ENCODE measurements at regions not wholly inside any gene's neighbourhood (a gene's known extent, or its start where the extent isn't known, plus 50 kb on each side); places are given as distances from the start of the nearest gene placed in this dataset.
"Not testable (repeated sequence)": the region's sequence is repeated elsewhere in the genome, so short reads cannot be mapped to it uniquely, and the experiment has no call there.

DNA sequence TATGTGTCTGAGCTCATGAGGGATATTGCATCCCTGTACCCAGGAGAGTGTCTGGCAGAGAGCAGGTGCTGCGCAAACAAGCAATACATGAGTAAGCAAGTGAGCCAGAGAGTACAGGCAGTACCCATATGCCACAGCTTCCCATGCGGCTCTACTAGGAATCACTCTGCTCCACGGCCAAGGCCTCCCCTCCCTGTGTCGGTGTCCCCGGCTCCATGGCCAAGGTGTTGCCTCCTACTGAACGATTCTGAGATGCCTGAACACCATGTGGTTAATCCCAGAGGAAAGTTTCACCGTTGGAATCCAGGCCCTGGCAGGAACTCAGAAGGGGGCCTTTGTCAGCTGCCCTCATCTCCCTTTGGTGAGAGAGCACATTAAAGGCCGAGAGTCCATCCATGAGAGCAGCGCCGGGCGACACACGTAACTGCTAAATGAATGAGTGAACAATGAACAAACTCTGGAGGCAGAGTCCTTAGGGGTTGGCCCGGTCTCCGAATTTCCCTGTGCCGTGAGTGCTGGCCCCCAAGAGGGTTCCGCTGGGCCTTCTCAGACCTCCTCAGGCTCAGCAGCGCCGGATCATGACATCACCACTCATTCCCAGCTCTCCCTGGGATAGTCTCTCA, 136.0 kb upstream of the FAM20C start:
- no peak for DNase-seq

DNA sequence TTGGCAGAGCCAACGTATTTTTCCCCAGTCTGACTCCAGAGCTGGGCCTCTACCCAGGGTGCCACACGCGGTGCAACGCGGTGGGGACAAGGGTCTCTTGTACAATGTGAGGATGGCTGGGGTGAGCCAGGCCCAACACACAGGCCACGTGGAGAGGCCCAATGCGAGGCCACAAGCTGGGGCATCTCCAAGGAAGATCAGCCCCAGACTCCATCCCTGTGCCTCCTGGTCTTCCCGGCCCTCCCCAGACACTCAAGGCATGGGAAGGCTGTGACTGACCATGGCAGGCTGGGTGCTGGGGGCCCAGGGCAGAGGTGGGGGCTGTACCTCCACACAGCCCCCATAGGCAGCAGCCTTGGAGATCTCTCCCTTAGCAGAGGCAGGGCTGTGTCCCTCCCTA, 135.3 kb upstream of the FAM20C start:
- no peak for DNase-seq

DNA sequence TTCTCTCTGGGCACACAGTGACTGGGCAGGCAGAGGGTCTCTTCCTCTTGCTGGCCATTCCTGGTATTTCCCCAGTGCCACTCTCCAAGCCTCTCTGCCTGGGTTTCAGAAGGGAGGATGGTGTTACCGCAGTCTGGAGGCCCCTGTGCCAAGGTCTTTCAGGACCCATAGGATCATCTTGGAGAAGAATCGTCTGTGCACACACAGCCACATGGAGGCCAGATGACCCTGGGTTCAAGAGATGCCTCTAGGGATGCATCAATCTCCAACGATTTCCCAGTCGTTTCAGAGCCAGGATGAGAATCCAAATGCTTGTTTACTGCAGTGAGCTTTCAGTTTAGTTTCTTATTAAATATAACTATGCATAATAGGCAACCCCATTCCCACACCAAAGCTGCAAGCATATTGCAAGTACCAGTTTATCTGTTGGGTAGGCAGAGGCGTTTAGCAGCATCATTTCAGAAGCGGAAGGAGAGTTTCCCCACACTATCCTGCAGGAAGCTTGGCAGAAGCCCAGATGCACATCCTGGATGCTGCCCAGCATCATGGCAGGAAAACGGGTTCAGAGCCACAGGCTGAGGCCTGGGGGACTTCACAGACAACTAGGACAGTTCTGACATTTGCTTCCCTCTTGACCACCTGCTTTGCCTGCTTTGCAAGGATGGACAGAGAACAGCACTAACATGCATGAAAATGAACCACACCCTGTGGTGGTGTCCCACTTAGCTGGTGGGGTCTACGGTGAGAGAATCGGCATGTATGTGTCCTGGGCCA, 134.7 kb upstream of the FAM20C start:
- DNase-seq, result no peak

DNA sequence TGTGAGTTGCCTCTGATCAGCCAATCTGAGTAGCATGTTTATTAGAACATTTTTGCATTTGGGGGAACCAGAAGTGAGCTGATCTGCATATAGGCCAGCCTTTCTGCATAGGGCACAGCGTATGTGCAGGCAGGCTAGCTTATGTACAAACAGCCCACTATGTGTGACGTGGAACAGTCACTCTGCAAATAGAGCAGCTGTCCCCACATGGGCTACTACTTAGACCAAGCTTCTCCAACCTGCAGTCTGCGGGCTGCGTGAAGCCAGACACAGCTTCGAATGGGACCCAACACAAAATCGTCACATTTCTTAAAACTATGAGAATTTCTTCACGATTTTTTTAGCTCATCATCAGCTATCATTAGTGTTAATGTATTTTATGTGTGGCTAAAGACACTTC, 134.1 kb upstream of the FAM20C start:
- DNase-seq, result no peak

DNA sequence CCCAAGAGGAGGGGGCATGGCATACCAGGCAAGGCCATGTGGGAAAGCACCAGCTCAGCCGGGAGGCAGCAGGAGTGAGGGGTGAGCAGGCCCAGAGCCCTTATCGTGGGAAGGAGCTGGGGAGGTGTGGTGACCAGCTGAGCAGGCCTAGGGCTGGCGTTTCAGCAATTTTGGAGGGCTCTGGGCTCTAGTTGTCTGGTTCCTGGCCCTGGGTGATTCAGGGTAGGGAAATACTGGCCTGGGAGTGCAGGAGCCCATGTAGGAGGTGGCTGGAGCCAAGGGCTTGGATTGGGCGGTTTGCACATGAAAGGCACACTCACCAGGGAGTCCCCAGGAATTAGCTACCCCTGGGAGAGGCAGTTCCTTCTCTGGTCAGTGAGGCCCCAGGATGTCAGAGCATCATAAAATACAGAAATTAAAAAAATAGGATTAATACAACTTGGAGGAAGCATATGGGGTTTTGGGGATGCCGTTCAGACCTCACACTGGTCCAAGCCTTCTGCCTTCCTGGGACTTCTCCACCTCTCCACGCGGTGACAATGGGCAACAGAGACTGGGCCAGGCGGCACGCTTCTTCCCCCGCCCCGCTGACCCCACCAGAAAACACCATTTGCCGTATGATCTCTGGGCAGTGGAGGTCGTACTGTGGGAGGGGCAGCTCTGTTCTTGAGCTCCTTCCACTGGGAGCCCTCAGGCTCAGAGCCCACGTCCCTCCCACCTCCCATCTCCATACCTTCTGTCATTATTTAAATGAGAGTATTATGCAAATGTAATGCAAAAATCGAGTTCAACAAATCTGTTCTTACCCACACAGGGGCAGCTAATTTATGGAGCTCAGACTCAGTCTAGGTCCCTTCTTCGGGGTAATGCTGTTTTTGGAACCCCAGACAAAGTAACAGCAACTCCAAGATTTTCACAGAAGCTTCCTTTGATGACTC, 133.0 kb upstream of the FAM20C start:
- no peak for DNase-seq

DNA sequence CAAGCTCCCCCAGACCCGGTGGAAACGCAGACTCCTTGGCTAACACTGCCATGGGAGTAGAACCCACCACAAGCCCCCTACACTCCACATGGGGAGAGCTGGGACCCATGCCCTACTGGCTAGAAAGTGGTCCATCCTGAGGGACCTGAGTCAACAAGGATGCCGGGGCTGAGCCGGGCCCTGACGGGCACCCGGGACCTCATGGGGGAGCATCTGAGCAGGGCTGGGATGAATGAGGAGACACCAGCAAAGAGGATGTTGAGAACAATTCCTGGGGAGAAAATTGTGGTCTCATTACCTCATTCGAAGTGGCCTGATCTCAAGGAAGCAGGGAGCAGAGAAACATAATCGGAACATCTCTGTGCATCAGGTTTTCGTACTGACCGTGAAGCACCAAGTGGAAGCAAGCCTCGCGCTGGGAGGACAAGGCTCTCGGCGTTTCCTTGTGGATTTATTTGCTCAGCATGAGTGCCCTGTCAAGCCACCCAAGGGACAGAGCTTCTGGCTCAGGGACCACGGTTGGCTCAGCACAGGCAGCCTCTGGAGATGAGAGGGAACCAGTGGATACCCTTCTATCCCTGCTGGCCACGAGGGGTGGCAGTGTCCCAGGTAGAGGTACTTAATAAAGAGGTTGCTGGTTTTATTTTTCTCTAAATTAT, 132.2 kb upstream of the FAM20C start:
- DNase-seq, result no peak

DNA sequence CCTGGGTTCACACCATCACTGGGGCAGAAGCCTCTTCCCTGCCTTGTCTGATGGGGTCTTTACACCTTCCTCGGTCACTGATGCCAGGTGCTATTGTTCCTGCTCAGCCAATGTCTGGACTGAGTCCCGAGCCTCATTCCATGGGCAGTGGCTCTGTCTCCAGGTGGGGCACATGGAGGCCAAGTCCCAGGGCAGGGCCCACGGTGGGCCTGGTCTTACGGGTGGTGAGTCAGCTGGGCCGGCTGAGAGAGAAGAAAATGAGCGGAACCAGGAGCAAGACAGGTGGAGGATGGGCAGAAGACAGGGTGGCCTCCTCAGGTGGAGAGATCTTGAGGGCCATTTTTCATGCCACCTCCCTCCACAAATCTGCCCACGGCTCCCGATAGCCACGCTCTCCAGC, 131.7 kb upstream of the FAM20C start:
- DNase-seq, result no peak

DNA sequence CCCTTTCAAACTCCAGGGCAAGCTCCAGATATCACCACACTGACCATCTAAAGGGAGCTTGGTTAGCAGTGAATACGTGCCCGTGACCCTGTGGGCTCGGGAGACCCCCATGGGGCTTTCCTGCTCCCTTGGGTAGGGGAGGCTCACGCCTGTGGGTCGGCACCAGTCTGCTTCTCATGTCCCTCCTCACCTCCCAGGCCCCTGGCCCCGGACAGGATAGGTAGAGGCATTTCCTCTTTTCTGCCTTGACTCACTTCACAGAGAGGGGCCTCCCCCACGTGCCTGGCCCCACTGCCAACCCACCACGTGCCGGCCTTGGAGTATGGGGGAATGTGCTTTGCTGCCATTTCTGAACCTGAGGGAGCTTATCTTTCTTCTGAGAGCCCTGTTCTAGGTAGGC, 131.3 kb upstream of the FAM20C start:
- DNase-seq, result no peak

DNA sequence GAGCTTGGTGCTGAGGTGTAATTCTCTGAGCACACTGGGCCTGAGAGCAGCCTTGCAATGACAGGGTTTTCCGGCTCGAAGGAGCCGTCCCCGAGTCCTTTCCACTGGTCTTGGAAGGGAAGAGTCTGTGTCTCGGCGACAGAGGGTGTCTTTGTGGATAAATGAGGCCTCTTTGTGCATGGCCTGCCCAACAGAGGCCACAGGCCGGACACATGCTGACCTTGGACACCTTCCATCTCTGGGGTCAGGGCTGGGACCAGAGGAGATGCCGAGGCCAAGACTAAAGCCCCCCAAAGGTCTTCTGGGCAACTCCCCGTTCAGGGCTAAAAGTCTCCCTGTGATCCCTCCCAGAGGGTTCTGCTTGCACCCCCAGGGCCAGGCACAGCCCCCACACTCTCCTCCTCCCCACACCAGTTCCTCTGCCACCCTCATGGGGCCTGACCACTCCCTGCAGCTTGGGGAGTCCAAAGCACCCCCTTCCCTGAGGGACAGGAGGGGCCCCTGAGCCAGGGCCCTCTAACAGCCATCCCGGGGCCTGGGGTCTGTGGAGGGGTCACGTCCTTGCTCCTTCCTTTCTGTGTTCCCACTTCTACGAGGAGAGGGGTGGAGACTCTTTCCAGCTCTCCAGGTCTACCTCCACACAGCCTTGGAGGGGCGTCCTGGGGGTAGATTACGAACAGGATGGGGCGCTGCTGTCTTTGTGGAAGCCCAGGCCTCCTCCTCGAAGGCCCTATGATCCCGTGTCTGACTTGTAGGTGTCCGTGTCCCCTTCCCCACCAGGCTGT, 130.6 kb upstream of the FAM20C start:
- DNase-seq, result no peak

DNA sequence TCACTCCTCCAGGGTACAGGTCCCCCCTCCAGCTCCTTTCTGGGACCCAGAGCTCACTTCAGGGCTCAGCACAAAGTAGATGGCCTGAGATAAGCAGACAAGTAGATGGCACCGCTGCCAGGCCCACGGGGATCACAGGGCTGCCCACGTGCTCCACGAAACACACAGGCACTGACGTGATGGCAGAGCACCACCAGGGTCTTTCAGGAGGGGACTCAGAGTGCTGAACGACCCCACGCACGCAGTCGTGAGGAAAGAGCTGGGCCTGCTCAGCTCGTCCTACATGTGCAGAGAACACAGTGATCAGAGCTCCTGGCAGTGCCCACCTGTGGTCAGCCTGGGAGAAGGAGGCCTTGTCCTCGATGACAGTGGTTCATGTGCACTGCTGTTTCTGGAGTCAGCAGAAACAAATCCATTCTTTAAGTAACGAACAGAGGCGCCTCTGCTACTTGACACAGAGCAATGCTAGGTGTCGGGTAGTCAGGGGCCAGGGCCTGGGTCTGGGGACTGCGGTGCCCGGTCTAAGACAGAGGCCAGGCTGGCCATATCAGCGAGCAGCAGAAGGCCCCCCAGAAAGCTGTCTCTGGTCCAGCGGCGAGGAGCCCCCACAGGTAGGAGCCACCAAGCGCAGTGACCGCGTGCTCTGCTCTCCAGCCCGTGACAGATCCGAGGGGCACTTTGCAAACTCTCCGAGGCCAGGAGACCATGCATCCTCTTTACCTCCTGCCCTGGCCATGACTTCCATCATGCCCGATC, 129.8 kb upstream of the FAM20C start:
- DNase-seq, result no peak

DNA sequence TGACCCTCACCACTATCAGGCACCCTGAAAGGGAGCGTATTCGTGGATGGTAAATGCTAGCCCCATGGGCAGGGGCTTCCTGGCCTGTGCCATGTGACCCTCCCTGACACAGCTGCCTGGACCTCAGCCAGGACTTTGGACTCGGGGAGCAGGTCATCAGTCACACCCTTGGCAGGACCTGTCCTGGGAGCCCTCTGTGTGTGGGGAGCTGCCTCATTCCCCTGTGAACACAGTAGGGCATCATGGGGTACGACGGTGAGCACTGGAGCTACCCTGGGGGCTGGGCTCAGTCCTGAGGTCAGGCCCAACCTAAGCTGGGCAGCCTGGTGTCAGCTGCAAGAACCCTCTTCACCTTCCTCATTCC, 129.3 kb upstream of the FAM20C start:
- no peak for DNase-seq

DNA sequence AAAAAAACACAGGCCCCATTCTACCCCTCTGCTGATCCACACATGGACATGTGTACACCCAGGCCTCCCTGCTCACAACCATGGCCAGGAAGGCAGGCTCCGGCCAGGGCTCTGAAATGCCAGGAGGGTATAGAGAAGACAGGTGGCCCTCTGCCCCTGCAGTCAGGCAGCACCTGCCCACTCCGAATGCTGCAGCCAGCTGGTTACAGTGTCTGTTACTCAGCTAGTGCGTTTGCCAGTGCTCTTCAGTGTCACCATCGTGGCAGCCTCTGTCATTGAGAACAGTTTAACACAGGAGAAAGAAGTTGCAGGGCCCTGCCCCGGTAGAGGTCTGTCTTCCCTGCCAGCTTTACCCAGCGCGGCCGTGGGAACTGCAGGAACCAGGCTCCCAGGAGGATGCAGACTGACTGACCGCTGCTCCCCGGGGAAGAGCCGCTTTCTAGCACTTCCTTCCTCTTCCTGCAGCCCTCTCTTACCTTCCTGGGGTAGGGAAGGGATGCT, 128.8 kb upstream of the FAM20C start:
- no peak for DNase-seq

DNA sequence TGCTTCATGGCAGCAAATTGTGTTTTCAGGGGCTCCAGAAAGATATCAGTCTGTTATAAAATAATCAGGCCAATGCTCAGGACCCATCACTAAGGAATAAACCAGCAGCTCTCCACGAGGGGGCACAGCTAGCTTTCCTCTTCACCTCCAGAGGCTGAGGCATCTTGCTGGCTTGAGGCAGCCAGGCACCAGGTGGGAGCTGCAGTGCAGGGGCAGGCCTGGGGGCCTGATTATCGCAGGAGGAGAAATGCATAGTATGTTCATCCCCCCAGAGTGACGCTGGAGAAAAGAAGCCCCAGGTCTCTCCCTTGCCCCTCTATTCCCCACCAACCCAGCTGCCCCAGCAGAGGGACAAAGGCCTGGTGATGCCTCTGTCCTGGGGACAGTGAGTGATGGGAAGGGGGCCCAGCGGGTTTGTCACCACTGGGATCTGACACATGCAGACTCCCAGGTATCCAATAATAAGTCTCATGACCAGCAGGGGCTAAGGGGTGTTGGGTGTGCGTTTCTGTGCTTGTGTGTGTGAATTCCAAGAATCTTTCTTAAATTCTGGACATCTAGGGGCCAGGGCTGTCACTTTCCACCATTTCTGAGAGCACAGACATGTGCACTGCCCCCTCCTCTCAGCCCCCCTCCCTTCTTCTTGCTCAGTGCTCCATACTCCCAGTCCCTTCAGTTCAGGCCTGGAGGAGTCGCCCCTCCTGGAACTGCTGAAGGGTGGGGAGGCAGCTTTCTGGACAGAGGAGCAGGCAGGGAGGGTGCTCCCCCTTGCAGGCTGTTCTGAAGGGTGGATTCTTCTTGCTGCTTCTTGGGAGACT, 128.1 kb upstream of the FAM20C start:
- no peak for DNase-seq

DNA sequence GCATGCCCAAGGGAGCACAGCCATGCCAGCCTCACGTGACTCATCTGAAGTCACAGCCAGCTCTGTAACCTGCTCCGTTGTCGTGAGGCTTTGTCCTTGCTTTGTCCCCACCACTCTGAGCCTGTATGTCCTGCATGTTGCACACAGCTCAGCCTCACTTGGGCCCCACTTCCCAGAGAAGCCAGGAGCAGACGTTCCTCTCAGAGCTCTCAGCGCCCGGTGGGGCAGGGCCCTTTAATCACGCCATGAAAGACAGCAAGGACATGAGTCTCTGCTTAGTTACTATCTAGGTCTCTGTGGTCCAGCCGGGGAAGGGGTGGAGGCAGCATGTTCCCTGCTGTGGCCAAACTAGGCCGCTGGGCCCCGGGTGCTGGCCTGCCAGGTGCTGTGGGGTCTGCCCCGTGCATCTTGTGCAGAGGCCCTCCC, 127.4 kb upstream of the FAM20C start:
- DNase-seq, result no peak

DNA sequence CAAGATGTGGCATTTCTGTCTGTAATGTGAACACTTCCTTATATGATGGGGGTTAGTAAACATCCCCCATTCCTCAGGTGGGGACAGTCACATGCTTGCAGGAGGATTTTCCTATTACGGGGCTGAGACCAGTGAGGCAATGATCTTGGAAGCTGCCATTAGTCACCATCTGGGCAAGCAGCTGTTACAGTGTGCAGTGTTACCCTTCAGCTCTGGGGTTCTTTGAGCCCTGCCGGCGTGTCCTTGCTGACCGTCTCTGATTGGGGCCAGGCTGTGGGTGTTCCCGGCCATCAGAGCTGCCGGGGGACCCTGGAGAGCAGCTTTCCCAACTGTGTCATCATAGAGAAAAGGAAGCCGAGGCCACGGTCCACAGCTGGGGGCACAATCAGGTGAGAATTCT, 126.8 kb upstream of the FAM20C start:
- DNase-seq, result no peak

DNA sequence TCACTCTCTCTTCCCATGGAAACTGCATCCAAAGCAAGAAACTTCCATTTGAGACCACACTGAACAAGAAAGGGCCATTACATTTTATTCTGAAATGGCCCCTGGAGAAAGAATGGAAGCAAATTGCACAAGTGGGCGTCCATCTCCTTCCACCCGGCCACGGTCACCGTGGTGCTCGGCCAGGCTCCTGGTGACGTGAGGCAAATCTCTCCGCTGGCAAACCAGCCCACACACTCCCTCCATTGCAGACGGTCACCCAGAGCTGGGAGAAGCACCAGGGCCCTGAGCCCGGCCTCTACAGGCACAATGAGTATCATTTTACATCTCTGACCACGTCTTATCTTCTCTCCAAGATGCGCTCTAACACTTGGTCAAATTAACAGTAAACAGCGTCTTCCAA, 126.1 kb upstream of the FAM20C start:
- no peak for DNase-seq

DNA sequence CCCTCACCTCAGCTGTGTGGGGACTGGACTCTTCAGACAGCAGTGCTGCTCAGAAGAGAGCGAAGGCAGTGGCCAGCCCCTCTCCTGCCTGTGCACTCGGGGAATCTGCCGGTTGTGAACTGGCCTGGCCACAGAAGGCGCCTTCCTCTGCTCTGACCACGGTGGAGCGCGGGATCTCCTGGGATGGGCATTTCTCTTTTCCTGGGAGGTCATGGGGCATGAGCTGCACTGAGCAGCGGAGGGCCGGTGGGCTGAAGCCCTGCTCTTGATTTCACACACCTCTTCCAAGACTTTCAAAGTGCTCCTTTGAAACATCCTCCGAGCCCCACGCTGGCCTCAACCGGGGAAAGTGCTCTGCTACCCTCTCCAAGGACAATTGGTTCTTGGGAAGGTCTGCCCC, 125.6 kb upstream of the FAM20C start:
- DNase-seq, result no peak

DNA sequence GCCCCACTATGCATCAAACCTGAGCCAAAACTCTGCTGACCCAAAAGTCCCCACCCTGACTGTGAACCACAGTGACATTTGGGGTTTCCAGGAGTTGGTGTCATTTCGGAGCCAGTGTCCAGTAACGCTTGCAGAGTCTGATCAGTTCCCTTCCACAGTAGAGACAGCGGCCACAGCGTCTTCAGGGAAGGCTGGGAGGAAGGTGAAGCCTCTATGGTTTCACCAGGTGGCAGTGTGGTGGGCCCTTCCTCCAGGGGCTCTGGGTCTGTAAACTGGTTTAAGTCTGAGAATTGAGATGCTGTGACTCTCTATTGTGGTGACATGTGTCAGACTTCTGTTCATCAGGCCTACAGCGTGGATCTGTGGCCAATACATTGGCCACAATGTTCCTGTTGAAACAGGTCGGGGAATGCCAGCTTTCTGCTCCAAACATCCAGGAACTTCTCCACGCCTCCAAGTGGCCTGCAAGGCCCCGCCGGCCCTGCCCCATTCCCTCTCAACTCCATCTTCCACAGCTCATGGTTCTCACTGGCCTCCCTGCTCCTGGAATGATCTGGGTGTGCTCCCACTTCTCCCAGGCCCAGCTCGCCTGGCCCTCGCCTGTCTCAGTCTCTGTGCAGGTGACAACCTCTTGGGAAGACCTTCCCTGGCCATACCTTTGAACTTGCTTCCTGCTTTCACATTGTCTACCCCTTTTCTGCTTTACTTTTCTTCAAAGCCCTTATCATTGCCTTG, 124.5 kb upstream of the FAM20C start:
- DNase-seq, result no peak

DNA sequence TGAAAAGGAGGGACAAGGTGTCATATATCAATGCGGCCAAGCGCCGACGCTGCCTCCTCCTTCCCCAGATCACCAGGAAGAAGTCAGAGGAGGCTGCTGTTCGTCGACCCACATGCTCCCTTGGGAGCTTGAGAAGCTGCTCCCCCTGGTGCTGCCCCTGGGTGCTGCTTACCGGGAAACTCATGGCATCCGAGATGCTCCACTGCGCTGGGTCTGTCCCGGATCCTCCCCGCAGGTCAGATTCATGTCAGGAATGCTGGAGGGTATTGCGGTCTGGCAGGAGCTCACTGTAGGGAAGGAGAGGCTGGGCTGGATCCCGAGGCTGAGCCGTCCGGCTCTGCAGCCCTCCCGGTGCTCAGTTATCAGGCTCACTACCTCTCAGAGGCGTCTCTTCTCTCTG, 123.7 kb upstream of the FAM20C start:
- no peak for DNase-seq

DNA sequence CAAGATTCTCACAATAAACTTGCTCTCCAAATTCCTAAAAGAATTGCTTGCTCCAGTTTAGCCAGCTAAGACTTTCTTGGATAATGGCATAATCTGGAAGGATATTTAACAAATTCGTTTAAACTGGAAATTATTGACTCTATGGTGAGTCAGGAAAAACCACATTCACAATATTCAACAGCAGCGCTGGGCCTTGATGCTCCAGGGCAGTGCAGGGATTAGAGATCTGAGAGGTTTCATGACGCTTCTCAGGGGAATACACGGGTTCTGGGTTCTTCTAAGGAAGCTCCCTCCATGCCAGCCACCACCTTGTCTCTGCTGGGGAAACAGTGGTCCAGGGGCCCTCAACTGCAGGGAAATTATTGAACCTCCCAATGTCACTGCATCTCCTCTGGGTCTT, 123.3 kb upstream of the FAM20C start:
- DNase-seq, result not testable (repeated sequence)
